HG02588 (cell line): ENCODE measurements at regions not wholly inside any gene's neighbourhood (a gene's known extent, or its start where the extent isn't known, plus 50 kb on each side); places are given as distances from the start of the nearest gene placed in this dataset.

Source experiments
- ATAC-seq: cut with Tn5 transposase; IDR thresholded peaks from one replicate; pipeline ENCODE4 v1.9.1; 2021; ENCODE audit warnings: mild to moderate bottlenecking, moderate library complexity; ENCODE audit not compliant: unreplicated experiment

DNA sequence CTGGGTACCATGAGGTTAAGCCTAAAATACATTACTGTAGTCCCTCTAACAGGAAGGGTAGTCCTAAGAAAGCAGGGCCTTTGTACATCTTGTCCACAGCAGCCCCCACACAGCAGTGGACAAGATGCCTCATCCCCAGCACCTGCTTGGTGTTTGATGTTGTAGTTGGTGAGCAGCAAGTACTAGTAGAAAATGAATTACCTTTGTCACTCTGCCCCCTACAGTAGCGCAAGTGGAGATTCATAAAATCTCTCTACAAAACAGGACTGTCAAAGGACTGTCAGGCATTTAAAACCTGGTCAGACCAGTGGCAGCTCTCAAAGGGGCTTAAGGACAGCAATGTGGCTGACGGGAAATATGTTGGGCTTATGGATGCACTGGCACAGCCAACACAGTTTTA lies 122.5 kb downstream of the TMEM174 start:
- no peak for ATAC-seq

GRCh38 chr5:73292816-73293459 lies 119.9 kb downstream of the TMEM174 start:
- ATAC-seq, result no peak

DNA sequence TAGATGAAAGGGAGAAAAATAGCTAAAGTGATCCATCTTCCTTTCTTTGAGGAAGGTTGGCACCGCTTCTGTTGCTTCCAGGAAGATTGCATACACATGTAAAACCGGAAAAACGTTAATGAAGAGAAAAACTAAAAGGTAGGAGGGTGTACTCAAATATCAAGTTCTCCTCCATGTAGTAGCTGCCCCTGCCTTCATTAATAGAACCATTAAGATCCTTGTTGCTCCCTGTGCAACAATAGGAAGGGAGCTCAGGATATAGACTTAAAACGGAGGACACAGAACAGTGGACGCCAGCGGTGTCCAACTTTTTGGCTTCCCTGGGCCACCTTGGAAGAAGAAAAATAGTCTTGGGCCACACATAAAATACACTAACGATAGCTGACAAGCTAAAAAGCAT lies 118.9 kb downstream of the TMEM174 start:
- no peak for ATAC-seq

GRCh38 chr5:73290242-73290641 lies 117.2 kb downstream of the TMEM174 start:
- ATAC-seq, result no peak

DNA sequence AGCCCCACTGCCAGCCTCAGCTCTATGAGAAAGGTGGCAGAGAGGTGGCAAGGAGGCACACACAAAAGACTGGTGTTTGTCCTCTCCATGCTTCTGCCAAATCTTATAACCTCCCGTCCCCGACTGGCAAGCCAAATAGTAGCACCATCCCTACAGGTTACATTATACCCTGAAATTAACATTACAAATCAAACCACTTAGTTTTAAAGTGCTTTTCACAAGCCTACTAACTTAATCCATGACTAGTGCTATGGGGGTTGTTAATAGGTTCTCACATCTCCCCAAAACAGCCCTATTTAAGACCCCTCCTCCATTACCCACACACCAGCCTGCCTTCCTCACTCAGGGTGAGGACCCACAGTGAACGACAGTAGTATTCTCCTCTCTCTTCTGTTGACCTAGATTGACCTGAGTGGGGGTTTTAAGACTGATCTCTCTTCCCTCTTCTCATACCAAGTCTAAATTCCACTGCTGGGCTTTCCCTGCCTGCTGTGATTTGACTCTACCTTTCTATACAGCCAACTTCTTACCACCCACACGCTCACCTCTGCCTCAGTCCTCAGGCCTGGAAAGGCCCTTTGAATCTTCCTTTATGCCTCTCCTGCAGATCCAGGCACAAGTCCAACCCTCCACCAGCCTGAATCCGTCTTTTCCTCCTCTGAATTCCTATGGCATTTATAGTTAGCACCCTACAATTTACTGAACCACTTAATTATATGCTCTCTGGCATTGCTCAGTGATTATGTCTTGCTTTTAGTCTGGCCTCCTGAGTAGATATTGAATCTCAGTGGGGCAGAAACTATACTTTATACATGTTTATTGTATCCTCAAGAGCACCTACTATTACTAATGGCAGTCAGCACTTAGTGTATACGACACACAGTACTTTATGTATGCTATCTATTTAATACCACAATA lies 116.1 kb downstream of the TMEM174 start:
- no peak for ATAC-seq

DNA sequence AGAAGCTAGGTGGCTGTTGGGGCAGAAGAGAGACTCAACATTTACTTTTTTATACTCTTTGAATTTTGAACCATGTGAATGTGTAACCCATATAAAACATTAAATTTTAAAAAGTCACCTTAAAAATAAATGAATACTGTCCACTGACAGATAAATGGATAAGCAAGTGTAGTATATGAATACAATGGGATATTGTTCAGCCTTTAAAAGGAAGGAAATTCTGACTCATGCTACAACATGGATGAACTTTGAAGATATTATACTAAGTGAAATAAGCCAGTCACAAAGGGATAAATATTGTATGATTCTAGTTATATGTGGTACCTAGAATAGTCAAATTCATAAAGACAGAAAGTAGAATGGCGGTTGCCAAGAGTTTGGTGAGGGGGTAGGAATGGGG lies 113.9 kb downstream of the TMEM174 start:
- no peak for ATAC-seq

GRCh38 chr5:73284985-73285384 lies 112.0 kb downstream of the TMEM174 start:
- ATAC-seq, result no peak

DNA sequence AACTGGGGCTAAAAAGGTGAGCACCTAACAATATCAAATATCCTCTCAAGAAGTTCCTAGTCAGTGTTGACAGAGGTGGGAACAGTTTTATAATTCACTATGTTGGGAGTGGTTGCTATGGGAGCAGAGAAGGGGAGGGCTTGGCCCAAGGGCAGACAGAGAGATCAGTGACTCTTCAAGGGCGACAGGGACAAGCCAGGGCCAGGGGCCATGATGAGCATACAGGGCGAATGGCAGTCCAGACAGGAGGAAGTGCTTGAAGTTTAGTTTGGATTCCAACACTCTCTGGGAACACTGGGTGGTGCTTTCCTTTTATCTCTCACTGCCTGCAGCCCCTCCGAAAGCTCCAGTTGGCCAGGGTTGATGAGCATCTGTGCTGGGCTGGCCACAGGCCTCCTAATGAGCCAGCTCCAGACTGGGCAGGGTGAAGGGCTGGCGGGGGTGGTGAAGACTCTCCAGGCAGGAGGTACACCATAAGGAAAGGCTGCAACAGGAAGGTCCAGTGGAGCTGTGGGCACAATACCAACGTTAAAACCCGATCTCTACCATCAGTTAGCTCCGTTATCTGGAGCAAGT lies 111.3 kb downstream of the TMEM174 start:
- no peak for ATAC-seq

GRCh38 chr5:73282923-73283322 lies 109.9 kb downstream of the TMEM174 start:
- no peak for ATAC-seq

DNA sequence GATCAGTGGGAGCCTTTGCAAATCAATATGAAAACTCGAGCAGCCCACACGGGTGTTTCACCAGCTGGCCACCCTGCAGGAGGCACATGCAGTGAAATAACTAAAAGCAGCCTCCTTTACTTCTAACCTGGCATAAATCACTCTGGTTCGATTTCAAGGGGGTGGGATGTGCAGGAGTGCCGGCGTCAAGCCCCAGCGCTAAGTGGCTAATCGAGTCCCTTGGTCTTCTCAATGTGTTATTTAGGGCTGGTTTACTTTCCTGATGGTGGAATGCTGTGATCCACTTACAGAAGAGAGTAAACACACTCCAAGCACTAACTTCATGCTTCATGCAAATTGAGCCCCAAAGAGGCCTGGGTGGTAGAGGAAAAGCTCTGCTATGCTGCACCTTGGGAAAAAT lies 109.4 kb downstream of the TMEM174 start:
- ATAC-seq, result no peak

- no peak for ATAC-seq
Measured at GRCh38 chr5:73280821-73281746, 108.1 kb downstream of the TMEM174 start.

GRCh38 chr5:73280386-73280785 lies 107.4 kb downstream of the TMEM174 start:
- ATAC-seq, result no peak

DNA sequence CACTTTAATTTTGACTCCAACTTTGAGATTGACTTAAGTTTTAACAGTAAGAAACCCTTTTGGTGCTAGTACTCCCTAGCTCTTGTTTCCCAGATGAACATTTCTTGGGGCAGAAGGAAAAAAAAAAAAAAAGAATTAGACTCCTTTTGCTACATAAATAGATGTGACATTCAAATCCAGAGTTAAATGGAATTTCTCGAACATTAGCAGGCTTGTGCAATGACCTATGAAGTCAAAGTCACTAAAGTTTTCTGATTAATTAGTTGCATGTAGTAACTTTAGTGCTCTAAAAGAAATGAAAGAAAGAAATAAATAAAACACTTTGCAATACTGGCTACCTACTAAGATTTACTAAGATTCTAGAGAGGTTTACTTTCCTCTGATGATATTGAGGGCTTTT lies 106.8 kb downstream of the TMEM174 start:
- no peak for ATAC-seq

DNA sequence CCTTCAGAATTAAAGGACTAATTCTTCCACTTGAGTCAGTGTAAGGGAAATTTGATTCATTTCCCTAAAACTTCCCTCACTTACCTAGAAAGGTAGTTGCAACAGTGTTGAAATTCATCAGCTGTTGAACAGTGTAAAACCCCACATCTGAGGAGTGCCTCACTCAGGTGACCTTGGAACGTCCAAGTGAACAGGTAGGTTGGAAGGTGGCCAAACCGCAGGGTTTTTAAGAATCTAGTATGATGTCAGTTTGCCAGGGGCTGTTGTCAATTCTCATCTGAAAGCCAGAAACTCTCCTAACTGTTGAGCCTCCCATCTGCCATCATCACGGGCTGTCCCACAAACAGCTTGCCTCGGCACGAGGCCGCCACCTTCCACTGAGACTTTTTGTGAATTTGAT lies 105.7 kb downstream of the TMEM174 start:
- ATAC-seq, result no peak

- ATAC-seq, result no peak
Measured at GRCh38 chr5:73274881-73275663, 102.1 kb downstream of the TMEM174 start.

DNA sequence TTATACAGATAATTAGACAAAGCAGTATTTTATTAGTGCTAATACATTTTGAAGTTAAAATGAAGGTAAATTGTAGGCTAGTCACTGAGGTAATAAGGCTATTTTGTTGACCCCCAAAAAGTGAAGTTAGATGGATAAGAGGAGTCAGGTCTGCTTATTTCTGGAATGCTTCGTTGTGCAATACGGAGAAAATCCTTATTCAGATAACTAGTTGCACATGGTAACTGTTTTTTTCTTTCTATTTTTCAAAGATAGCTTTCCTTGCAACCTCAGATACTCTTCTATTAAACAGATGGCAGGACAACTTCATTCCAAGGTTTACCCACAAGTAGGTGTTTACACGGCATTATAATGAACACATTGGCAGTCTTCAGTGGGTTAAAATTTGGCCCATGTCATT lies 101.1 kb downstream of the TMEM174 start:
- ATAC-seq, result no peak

DNA sequence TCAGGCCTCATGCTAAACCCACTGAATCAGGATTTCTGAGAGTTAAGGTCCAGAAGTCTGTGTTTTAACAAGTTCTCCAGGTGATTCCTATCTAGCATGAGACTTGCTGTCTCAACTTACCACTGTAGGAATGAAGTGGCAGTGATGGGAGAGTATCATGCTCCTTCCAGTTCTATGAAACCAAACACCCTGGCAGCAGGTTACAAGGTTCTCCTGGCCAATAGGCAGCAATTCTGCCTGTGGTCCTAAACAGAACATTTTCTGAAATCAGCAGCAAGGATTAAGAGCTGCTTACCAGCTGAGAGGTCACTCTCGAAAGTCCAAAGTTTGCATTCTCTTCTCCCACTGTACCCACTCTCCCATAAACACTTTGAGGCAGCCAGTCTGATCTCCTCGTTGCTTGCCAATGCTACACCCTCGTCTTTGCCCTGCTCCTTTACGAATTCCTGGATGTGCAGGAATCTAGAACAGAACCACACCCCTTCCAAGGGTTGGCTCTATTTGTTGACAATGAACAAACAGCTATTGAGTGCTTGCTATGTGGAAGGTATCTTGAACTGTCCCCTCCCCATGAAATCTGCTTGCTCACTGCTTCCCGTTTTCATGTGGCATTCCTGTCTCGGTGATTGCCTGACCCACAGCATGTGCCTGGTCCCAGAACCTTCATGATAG lies 100.5 kb downstream of the TMEM174 start:
- no peak for ATAC-seq

DNA sequence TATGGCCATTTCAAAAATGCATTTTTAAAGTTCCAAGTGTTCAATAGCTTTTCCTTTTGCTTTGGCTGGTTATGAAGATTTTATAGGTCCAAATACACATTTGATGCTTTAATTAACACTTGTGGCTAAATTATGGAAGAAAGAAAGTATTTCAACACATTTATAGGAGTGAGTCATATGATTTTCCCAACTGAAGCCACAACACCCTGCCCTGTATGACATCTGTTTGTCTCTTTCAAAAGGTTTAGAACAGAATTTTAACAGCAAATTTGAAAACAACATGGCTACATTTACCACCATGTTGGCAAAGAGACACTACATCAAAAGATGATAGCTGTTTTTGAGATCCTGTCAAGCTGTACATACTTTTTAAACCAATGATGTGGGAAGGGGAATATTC lies 99.4 kb downstream of the TMEM174 start:
- ATAC-seq, result no peak

GRCh38 chr5:73268826-73269225 lies 95.8 kb downstream of the TMEM174 start:
- no peak for ATAC-seq
